ENCODE measurements at regions not wholly inside any gene's neighbourhood (a gene's known extent, or its start where the extent isn't known, plus 50 kb on each side); places are given as distances from the start of the nearest gene placed in this dataset.

DNA sequence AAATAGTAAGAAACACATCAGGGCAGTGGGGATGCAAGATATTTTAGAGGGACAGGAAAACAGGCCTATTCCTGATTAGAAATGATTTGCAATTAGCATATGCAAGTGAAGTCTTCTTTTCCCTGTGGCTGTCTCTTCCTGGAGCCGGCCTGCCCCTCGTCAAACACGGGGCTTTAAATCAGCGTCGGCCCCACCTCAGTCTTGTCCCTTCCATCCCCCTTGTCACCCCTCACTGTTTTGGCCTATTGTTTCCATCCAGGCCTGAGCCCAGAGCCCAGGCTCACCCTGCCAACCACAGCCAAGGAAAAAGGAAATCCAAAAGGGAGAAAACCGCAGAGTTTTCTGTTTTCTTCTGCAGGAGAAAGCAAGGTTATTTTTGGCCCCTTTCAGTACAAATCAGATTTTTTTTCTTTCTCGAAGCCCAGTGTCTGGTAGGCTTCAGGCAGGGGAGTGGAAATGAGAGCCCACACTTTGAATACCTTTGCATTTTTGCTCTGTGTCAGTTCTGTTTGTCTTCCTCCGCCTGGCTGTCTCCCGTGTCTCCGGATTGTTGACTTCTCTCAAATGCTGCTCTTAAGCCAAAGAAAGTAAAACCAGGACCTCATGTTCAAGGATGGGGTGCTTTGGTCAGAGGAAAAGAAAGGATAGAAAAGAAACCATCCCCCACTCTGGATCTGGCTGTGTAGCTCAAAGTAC is 399.9 kb upstream of the CDH11 start:
- no peak for DNase-seq (ENCODE audit: low read depth in 2 of 2)

DNA sequence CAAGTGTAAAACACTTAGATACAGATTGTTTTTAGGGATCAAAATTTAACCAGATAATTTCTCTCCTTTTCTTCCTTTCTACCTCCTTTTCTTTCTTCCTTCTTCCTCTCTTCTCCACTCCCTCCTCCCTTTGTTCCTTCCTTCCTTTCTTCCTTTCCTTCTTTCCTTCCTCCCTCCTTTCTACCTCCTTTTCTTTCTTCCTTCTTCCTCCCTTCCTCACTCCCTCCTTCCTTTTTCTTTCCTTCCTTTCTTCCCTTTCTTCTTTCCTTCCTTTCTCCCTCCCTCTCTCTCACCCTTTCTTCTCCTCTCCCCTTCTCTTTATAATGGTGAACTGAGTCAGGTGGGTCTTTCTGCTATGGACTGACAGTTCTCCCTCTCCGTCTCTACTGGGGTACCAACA is 397.5 kb upstream of the CDH11 start:
- DNase-seq (ENCODE audit: low read depth in 2 of 2) = no peak

DNA sequence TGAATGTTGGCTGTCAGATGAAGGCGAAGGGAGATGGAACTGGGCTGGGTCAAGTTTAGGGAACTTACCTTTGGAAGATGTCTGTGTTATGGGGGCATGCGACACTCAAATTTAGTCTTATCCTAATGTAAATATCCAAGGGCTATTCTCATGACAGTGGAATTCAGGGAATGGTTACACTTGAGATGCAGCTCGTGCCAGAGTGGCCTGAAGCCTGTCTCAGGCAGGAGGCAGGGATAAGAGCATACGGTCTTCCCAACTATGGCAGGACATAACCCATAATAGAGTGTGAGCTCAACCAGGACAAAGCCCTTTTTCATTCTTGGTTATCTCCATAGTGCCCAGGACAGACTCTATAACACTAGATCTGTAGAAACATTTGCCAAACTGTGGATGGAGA is 393.3 kb upstream of the CDH11 start:
- DNase-seq (ENCODE audit: low read depth in 2 of 2) = no peak

DNA sequence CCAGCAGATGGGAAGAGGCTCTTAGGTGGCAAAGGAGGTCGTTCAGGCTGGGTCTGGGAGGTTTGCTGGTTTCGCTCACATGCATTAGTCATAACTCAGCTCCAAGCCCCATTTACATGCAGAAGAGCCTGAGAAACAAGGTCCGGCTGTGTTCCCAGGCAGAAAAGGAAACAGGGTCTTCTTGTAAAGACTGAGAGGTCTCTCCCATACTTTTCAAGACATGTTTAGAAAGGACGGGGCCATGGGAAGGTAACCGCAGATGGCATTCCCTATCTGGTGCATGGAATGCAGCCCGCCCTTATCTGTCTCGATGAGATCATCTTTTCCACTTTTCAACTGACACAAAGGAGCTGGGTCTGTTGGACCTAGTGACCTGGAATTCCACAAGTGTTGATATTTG is 389.0 kb upstream of the CDH11 start:
- no peak for DNase-seq (ENCODE audit: low read depth in 2 of 2)

DNA sequence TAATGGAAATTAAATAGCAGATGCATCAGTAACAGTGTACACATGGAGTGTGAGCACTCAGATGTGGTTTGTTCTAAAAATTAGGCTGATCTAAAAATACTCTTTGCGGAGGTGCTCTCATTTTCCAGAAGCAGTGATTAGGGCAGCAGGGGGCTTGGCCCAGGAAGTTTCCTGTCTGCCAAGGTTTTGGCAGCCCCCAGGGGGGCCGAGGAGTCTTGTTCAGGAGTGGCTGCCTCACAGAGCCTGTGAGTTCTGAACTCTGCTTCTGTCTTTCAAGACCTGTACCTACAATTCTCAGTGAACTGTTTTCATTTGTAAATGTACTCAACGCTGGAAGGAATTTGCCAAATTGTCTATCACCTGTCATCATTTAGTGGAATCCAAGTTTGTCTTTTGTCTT is 388.4 kb upstream of the CDH11 start:
- no peak for DNase-seq (ENCODE audit: low read depth in 2 of 2)

DNA sequence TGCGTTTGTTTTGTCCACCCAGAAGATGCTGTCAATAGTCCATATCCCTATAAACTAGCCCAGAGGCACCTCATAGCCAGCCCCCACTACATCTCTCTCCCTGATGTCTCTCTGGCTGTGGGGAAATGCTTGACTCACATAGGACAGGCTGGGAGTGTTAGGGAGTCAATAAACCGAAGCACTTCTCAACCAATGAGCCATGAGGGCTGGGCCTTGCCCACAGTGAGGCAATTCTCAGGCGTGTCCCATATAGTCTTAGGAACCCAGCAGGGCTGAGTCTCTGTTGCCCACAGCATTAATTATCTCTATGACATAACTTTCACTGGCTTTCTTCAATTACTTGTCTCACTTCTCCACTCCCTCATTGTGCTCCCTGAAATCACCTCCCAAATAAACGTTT is 387.3 kb upstream of the CDH11 start:
- no peak for DNase-seq (ENCODE audit: low read depth in 2 of 2)

DNA sequence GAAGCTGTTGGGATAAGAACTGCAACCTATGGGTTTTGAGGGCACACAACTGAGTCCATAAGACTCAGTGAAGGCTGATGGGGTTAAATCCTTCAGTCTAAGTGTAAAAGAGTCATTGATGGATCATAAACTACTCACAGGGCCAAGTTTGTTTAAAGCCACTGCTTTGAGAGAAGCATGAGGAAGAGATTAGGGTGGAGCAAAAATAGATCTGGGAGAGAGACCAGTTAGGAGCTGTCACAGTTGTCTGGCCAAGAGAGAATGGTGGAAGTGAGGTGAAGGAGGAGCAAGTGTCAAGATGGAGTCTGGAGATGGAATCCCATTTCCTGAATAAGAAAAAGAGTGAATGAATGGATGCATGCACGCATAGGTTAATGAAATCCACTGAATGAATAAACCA is 379.1 kb upstream of the CDH11 start:
- DNase-seq (ENCODE audit: low read depth in 2 of 2) = no peak

DNA sequence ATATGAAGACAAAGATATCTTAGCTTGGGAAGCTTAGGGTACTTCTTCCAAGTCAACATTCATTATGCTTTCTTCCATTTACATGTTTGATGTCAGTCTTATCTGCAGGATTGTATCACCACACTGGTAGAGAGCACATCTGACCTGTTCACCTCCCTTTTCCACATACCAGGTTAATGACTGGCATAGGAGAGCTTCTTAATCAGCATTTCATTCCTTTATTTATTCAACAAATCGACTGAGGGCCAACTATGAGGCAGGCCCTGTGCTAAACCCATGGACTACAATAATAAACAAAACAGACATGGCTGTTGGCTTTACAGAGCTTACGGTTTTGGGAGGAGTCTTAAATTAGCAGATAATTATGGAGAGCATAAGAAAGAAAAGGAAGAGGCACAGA is 378.1 kb upstream of the CDH11 start:
- no peak for DNase-seq (ENCODE audit: low read depth in 2 of 2)

DNA sequence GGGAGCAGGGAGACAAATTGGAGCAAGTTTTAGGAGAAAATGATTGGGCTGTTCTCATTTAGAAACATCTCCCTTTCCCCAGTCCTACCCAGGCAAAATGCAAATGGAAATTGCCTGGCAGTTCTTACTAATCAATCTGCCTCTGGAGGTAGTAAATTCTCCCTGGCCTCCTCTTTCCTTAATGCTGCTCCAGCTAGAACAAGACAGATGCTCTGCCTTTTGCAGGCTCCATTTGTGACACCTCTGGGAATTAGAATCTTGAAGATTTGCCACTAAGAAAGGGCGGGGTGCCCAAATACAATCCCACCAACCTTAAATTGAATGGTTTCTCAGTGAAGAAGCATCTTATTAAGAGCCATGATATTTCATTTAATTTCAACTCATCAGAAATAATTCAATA is 377.7 kb upstream of the CDH11 start:
- DNase-seq (ENCODE audit: low read depth in 2 of 2) = no peak

DNA sequence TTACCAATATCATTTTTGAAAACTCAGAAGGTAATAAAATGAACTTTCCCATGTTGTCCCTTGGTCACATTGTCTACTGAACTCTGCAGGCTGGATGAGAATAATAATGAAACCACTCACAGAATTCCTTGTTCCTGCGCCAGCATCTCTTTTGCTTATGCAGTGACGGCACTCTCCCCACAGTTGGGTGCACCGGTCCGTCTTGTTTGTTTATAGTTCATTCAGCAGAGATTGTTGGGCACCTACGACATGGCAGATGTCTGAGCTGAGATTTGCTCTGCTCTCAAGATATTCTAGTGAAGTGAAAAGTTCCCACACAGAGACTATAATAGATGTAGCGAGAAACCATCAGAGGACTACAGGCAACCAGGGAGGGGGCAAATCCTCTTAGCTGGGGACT is 375.7 kb upstream of the CDH11 start:
- DNase-seq (ENCODE audit: low read depth in 2 of 2) = no peak

DNA sequence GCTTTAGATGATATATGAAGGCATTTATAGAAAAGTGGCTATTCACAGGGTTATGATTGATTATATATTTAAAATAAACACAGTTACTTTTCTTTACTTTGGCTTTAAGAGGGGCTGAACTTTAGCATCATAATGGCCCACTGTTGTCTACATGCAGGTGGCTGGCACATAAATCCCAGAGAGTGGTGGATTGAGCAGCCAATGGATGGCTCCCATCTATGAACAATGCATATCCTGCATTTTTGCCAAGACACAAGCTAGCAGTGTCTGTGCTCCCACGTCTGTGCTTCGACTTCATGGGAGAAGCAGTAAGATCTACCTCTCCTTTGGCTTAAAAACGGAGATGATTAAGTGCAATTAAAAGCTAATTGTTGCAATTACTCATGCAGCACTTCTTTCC is 373.2 kb upstream of the CDH11 start:
- no peak for DNase-seq (ENCODE audit: low read depth in 2 of 2)

DNA sequence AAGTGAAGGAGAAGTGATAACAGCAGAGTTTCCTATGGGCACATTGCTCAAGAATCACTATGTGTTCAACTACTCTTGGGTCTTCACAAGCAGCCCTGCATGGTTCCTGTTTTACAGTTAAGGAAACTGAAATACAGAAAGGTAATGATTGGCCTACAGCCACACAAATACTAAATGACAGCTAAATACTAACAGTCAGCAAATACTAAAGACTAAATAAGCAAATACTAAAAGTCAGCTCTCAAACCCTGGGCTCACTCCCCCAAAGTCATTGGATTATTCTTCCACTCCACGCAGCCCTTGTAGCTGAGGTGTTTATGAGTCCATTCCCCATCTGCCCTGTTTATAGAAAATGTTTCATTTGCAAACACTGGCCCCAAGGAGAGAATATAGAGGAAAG is 372.7 kb upstream of the CDH11 start:
- DNase-seq (ENCODE audit: low read depth in 2 of 2) = no peak

DNA sequence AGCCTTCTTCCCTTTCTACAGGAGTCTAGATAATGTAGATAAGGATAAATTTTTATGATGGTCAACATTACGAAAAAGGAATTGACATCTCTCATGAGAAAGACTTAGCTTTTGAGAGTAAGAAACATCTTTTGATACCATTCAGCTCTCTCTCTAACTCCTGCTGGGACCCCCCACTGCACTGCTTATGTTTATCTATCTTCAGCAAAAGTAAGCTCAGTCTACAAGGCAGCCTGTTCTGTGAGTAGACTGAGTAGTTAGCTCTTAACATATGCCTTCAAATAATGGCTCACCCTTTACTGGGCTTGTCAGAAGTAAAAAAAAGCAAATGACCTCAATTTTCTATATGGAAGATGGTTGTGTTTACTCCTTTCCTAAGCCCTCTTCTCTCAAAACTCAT is 372.2 kb upstream of the CDH11 start:
- DNase-seq (ENCODE audit: low read depth in 2 of 2) = no peak

DNA sequence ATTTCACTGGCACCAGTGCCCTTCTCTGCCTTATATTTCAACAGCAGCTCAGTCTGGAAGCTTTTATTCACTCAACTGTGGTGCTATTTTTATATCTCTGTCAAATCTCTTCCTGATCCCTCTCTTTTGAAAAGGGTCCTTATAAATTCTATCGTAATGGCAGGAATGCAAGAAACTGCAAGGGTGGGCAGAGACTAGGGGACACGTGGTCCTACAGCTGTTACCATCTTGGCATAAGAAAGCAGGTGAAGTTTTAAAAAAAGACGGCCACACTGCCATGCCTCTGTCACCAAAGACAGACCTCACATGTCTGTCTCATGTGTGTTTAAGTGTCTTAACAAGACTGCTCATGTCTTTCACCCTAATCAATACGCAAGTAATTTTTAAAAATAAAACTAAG is 368.4 kb upstream of the CDH11 start:
- no peak for DNase-seq (ENCODE audit: low read depth in 2 of 2)

DNA sequence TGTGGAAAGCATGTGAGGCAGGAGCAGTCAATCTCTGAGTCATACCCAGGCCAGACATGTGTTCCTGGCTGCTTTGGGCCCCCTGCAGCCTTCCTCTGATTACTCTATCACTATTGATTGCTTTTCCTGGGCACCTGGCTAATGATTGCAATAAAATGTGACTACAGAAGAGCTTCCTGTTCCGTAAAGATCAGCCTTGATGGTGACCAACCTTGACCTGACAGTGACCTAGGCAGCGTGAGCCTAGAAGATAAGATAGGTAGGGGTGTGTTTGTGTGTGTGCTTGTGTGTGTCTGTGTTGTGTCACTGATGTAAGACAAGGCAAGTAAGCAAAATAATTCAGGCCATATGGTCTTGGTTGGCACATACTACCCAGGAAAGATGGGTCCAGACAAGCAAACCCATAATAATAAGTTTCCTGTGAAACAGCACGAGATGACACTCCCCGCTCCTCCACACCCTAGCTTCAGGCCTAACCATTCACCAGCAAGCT is 367.7 kb upstream of the CDH11 start:
- no peak for DNase-seq (ENCODE audit: low read depth in 2 of 2)

DNA sequence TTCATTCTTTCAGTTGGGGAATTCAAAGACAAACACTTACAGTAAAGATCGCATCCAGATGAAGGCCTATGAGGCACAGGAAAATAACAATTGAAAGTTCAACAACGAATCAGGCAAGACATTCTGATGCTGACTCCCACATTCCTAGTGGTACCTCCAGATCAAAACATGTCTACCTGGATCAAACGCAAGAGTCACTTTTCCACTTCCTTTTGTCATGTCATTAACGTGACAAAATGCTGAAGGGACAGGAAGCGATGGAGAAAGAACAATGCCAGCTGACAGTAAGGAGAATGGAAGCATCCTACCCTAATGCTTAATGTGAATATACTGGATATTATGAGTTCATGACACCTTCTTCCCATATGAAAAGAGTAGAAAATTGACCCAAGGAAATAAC is 365.4 kb upstream of the CDH11 start:
- no peak for DNase-seq (ENCODE audit: low read depth in 2 of 2)

DNA sequence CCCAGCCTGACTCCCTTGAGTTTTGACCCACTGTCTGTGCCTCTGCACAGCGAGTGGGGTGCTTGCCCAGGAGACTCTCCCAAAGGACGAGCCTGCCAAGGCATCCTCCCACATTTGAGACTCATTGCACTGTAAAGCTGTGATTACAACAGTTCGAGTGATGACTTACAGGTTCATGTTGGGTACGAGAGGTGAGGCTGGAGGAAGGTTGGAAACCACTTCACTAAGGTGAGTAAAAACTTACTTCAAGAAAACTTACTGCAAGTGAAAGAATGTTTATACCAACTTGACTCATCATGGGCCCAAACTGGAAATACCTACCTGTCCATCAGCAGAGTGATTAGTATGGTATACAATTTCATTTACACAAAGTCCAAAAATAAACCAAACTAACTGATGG is 360.1 kb upstream of the CDH11 start:
- no peak for DNase-seq (ENCODE audit: low read depth in 2 of 2)

DNA sequence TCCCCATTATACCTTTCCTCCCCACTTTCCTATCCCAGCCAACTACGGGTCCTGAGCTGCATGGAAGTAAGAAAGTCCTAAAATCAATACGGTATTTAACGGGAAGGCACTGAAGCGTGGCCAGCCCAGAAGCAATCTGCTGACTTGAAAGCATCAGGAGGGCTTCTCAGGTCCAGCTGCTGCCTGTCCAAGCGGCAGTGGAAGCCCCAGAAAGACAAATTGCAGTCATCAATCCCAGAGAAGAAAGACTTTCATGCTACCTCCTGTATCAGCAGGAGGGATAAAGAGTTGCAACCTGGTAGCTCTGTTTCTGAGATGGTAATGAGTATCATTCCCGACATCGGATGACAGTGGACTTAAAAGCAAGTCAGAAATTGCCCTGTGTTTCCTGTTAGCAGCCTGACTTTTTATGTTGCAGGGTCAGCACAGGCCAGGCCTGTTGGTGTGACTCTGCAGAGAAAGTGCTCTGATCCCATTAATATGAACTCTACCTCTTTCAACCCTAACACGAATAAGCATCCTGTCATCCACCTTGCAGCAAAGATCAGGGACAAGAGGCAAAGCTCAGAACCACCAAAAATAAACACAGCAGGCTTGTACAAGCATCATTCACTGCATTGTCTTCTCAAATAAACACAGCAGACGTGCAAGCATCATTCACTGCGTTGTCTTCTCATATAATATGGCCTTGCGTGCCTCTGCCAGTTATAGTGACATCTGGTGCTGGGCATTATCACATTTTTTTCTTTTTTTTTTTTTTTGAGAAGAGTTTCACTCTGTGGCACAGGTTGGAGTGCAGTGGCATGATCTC is 358.6 kb upstream of the CDH11 start:
- no peak for DNase-seq (ENCODE audit: low read depth in 2 of 2)

DNA sequence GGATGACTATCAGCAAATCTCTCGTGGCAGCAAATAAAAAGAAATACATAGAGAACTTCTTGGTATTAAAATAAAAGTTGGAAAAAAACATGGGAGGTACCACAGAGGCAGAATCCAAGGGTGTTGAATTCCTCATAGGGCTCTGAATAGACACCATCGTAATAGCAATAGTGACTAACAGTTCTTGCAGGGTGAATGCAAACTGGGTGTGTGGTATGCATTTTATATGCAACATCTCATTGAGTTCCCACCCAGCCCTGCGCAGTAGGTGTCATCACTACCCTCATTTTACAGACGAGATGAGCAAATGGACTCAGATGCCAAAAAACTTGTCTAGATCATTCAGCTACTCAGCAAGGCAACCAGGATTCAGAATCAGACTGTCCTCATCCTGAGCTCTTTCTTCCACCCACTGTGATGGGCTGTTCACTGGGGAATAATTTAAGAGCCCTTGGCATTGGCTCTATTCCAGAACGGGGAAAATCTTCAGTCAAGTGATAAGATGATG is 354.6 kb upstream of the CDH11 start:
- no peak for DNase-seq (ENCODE audit: low read depth in 2 of 2)

DNA sequence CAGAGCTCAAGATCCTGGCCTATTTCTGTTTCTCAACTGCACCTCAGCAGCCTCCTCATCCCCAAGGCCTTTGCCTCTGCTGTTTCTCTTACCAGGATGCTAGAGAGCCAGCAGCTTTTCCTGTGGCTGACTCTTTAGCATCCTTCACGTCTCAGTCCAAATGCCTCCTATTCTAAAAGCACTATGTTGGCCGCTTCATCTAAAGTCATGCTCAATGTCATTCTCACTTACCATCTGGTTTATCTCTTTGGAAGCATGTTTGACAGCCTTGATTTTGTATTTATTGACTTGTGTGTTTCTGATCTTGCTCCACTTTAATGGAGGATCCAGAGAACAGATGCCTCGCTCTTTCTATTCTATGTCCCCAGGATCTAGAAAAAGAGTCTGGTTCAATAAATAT is 351.8 kb upstream of the CDH11 start:
- no peak for DNase-seq (ENCODE audit: low read depth in 2 of 2)

DNA sequence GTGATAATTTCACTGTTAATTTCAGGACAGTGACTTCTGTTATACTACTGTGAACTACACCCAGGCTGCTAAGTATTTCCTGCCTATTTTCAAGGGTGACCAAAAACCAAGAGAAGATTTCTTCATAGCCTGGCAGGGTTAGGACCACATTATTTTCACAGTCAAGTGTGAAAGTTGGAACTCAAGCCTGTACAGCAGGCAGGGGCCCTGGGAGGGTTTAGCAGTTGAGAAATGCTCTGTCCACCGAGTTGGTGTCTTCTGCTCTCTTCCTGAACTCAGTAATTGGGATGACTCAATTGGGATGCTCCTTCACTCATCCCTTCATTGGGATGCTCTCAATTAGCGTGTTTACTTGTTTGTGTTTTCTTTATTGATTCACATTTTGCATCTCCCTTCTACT is 347.3 kb upstream of the CDH11 start:
- no peak for DNase-seq (ENCODE audit: low read depth in 2 of 2)

DNA sequence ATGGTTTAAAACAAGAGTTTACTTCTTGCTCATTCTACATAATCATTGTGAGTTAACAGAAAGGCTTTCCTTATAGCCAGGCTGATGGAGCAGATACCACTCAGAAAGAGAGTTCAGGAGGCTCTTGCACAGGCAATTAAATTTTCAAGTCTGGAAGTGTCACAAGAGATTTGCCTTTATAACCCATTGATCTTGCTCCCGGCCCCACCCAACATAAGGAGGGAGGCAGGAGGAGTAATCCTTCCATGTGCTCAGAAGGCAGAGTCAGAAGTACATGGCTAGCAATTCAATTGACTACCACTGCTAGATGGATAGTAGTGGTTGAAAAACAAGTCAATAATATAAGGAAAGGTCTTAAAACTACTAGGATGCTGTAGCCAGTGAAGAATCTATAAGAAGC is 346.3 kb upstream of the CDH11 start:
- DNase-seq (ENCODE audit: low read depth in 2 of 2) = no peak

DNA sequence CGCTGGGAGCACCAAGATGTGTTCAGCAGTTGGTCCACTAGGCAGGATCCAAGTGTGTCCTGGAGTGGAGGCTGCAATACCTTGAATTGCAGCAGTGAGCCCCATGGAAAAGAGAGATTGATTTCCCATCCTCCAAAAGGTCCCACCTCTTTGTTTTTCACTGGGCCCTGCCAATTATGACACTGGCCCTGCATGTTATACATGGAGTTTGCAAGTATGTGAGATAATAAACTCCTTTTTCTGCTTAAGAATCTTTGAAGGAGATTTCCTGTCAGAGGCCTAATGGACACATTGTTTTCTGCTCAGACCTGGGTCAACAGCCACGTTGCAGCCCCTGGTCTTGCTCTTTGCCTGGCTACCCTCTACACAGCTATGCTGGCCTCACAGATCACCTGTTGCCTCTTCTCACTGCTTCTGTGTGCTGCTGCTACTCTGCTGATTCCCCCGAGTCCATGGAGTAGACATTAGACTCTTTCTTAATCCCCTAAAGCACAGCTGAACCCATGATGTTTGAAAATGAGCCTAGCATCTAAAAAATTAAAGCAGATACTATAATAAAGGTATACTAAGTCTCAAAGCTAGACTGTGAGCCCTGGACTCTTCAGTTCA is 341.9 kb upstream of the CDH11 start:
- no peak for DNase-seq (ENCODE audit: low read depth in 2 of 2)

All from stimulated activated CD8-positive, alpha-beta memory T cell treated with anti-CD3 and anti-CD28 coated beads, Interleukin-2, amount 100 ng/mL, for 1 hour (primary cell).